Gastrocnemius medialis (tissue), 4 donors: ENCODE measurements at regions not wholly inside any gene's neighbourhood (a gene's known extent, or its start where the extent isn't known, plus 50 kb on each side); places are given as distances from the start of the nearest gene placed in this dataset.

ENCODE experiments used
- ATAC-seq, 2 donors: fragments of 150-250 bp; one replicate each; pipeline ENCODE4 v1.9.1; 2016
- DNase-seq, 2 donors: peaks; one replicate each; pipeline ENCODE4 v3.0.0-alpha.2; 2019
- H3K27ac ChIP-seq, 4 donors: fragments of 200-600 bp; sonication (generic); 1 replicate in 1 of 4; 2 replicates in 3 of 4; pipeline ENCODE4 v1.5.1; 2016 to 2018; ENCODE audit warnings: mild to moderate bottlenecking in 2 of 4, moderate library complexity in 1 of 4
- H3K27me3 ChIP-seq, 3 donors: fragments of 200-600 bp; sonication (generic) in 2 of 3; 1 replicate in 1 of 3; 2 replicates in 2 of 3; pipeline versions ENCODE4 v1.5.1 to v1.6.0; 2016 to 2019; ENCODE audit warnings: mild to moderate bottlenecking in 1 of 3, moderate library complexity in 1 of 3
- H3K36me3 ChIP-seq, 2 donors: fragments of 200-600 bp; sonication (generic) in 1 of 2; one replicate each; pipeline ENCODE4 v1.5.1; 2017 to 2018
- H3K4me1 ChIP-seq, 2 donors: fragments of 200-600 bp; sonication (generic) in 1 of 2; one replicate each; pipeline ENCODE4 v1.5.1; 2016 to 2017; ENCODE audit warnings: mild to moderate bottlenecking in 2 of 2
- H3K4me3 ChIP-seq, 4 donors: fragments of 200-600 bp; sonication (generic) in 3 of 4; 1 replicate in 1 of 4; 2 replicates in 3 of 4; pipeline ENCODE4 v1.5.1; 2016 to 2019; ENCODE audit warnings: mild to moderate bottlenecking in 2 of 4
- H3K9me3 ChIP-seq, 3 donors: fragments of 200-600 bp; sonication (generic) in 2 of 3; 1 replicate in 1 of 3; 2 replicates in 2 of 3; pipeline ENCODE4 v1.5.1; 2016 to 2019
- CTCF ChIP-seq, 5 experiments: fragments of 450-650 bp in 3 of 5; fragments of 200-600 bp in 2 of 5; sonication (generic) in 2 of 5; IDR thresholded peaks in 4 of 5; conservative IDR thresholded peaks in 1 of 5; 1 replicate in 4 of 5; 2 replicates in 1 of 5; pipeline ENCODE4 v1.5.1; 2016 to 2019; ENCODE audit warnings: antibody characterized with exemption in 5 of 5, mild to moderate bottlenecking in 3 of 5, moderate library complexity in 3 of 5
- POLR2A ChIP-seq, 2 donors: fragments of 450-650 bp; IDR thresholded peaks; one replicate each; pipeline ENCODE4 v1.6.1; 2017; ENCODE audit warnings: antibody characterized with exemption in 2 of 2, mild to moderate bottlenecking in 2 of 2, moderate library complexity in 2 of 2
- in situ Hi-C, 4 donors: fragments of 200-750 bp; cut with MboI; loops; one replicate each; pipeline versions ENCODE4 v1.15.0 to v1.8.0; 2017; ENCODE audit warnings: low sequenced_read_pairs in 4 of 4
- intact Hi-C: fragments of 100-400 bp; cut with DNase I; formaldehyde crosslinking; loops from one replicate; pipeline ENCODE4 v1.15.1; 2023; ENCODE audit warnings: low total_unique reads

GRCh38 chr5:82425591-82425990 is 147.4 kb upstream of the RPS23 start:
- Histone ChIP-seq H3K4me1 (no peaks in the 10 kb centered on the region), H3K27me3 (no peaks in the 10 kb centered on the region), H3K36me3 (no peaks in the 10 kb centered on the region), H3K27ac (no peak overlapping the region), H3K4me3 (no peak overlapping the region), H3K9me3 (no peaks in the 10 kb centered on the region)
- ATAC-seq, result no peak
- TF ChIP-seq CTCF (IDR thresholded peaks at IDR 0.05 in 4 of 5, conservative IDR thresholded peaks at IDR 0.05 in 1 of 5) (no peak), POLR2A (IDR thresholded peaks at IDR 0.05) (no peak)
- in situ Hi-C loops (no loop called here), intact Hi-C loops (no loop called here)
- peak in 1 of 2 donors; percentile 17 for DNase-seq

- Histone ChIP-seq H3K9me3 (no peaks in the 10 kb centered on the region), H3K27me3 (no peaks in the 10 kb centered on the region), H3K27ac (no peak overlapping the region), H3K4me3 (no peak overlapping the region), H3K36me3 (no peaks in the 10 kb centered on the region), H3K4me1 (no peaks in the 10 kb centered on the region)
- intact Hi-C loops, result no loop called here
- no peak for ATAC-seq
- DNase-seq, result no peak
- TF ChIP-seq CTCF (IDR thresholded peaks at IDR 0.05 in 4 of 5, conservative IDR thresholded peaks at IDR 0.05 in 1 of 5) (no peak), POLR2A (IDR thresholded peaks at IDR 0.05) (no peak)
- in situ Hi-C loops, result no loop called here
Measured at GRCh38 chr5:82424211-82424610, 146.1 kb upstream of the RPS23 start.

GRCh38 chr5:82422751-82423181 is 144.6 kb upstream of the RPS23 start:
- in situ Hi-C loops (no loop called here), intact Hi-C loops (no loop called here)
- H3K9me3 ChIP-seq, result no peaks in the 10 kb centered on the region
- no peaks in the 10 kb centered on the region for H3K36me3 ChIP-seq
- no peaks in the 10 kb centered on the region for H3K4me1 ChIP-seq
- ATAC-seq, result peak; percentile 41 to 60
- H3K27ac ChIP-seq, result peak overlapping the region in 3 of 4 donors; percentile 41 to 55 (median 43)
- TF ChIP-seq POLR2A (IDR thresholded peaks at IDR 0.05) (no peak), CTCF (IDR thresholded peaks at IDR 0.05 in 4 of 5, conservative IDR thresholded peaks at IDR 0.05 in 1 of 5) (no peak)
- peak in 1 of 2 donors; percentile 38 for DNase-seq
- H3K27me3 ChIP-seq, result no peaks in the 10 kb centered on the region
- H3K4me3 ChIP-seq, result no peak overlapping the region

- H3K4me1 ChIP-seq, result no peaks in the 10 kb centered on the region
- H3K4me3 ChIP-seq, result no peak overlapping the region
- in situ Hi-C loops (no loop called here), intact Hi-C loops (no loop called here)
- H3K27ac ChIP-seq, result peak overlapping the region in 3 of 4 donors; percentile 41 to 55 (median 43)
- DNase-seq (no peak), ATAC-seq (no peak)
- H3K9me3 ChIP-seq, result no peaks in the 10 kb centered on the region
- H3K36me3 ChIP-seq, result no peaks in the 10 kb centered on the region
- no peaks in the 10 kb centered on the region for H3K27me3 ChIP-seq
- TF ChIP-seq CTCF (IDR thresholded peaks at IDR 0.05 in 4 of 5, conservative IDR thresholded peaks at IDR 0.05 in 1 of 5), result no peak
- TF ChIP-seq POLR2A (IDR thresholded peaks at IDR 0.05), result no peak
Measured at GRCh38 chr5:82422001-82422740, 144.0 kb upstream of the RPS23 start.
